ENCODE measurements at regions not wholly inside any gene's neighbourhood (a gene's known extent, or its start where the extent isn't known, plus 50 kb on each side); places are given as distances from the start of the nearest gene placed in this dataset.

GRCh38 chr12:46920499-46920898, 94.7 kb upstream of the SLC38A4 start:
- no peaks in the 10 kb centered on the region for H3K9me3 Mint-ChIP-seq
- H4K91ac ChIP-seq (ENCODE audit: insufficient read length, low read depth, low read length) = no peak overlapping the region
- no peaks in the 10 kb centered on the region; a peak in 1 of 7 replicates for H3K36me3 Mint-ChIP-seq (ENCODE audit: insufficient read depth in 1 of 3, low read depth in 3 of 3)
- no peak overlapping the region for H2AFZ ChIP-seq (ENCODE audit: low read length)
- no peak overlapping the region for H2BK15ac ChIP-seq (ENCODE audit: low read depth, low read length)
- H4K20me1 ChIP-seq (ENCODE audit: control insufficient read depth, insufficient read depth, insufficient read length) = no peaks in the 10 kb centered on the region
- H2BK120ac ChIP-seq (ENCODE audit: low read depth, low read length, poor library complexity, severe bottlenecking) = no peak overlapping the region
- no peak for TF ChIP-seq CTCF (conservative IDR thresholded peaks at IDR 0.05)
- no CpG with 5 or more reads among the region's 1 CpG for WGBS (ENCODE audit: extremely low coverage, insufficient read length, low lambda C conversion rate)
- no peak overlapping the region for H3K23ac ChIP-seq (ENCODE audit: insufficient read length, low read depth, low read length)
- no peak overlapping the region for H3K4me3 Mint-ChIP-seq
- H3K4me1 Mint-ChIP-seq = no peaks in the 10 kb centered on the region
- no peak overlapping the region for H3K27ac ChIP-seq (ENCODE audit: insufficient read length, low read depth, low read length)
- no peak overlapping the region for H3K9ac ChIP-seq (ENCODE audit: extremely low read depth, insufficient read length, low read length)
- no peaks in the 10 kb centered on the region for H3K79me1 ChIP-seq (ENCODE audit: insufficient read depth, low read depth, low read length, poor library complexity, severe bottlenecking)
- no peaks in the 10 kb centered on the region for H3K23me2 ChIP-seq (ENCODE audit: insufficient read length, low read depth, low read length, poor library complexity, severe bottlenecking)
- no peaks in the 10 kb centered on the region for H3K4me1 ChIP-seq (ENCODE audit: insufficient read depth, low read length)
- no peak overlapping the region for H2AK5ac ChIP-seq (ENCODE audit: insufficient read length, low read length)
- no peak overlapping the region for H2BK5ac ChIP-seq (ENCODE audit: insufficient read length, low read length)
- DNase-seq = no peak
- H3T11ph ChIP-seq (ENCODE audit: low read length) = no peak overlapping the region
- no peak overlapping the region for H4K8ac ChIP-seq (replicated peaks; ENCODE audit: insufficient read length, low read depth, low read length)
- H2BK20ac ChIP-seq (ENCODE audit: low read depth, low read length, poor library complexity, severe bottlenecking) = no peak overlapping the region
- no peak overlapping the region for H3K18ac ChIP-seq (ENCODE audit: insufficient read length, low read depth, low read length)
- H3K14ac ChIP-seq (ENCODE audit: insufficient read depth, low read length) = no peak overlapping the region
- H3K27me3 ChIP-seq (ENCODE audit: insufficient read depth, low read length) = no peaks in the 10 kb centered on the region
- H3K27ac Mint-ChIP-seq = no peak overlapping the region
- H3K4ac ChIP-seq (ENCODE audit: low read depth, low read length) = no peak overlapping the region
- H3K27me3 Mint-ChIP-seq (ENCODE audit: low read depth) = no peaks in the 10 kb centered on the region; the same call in 1 of the 2 replicates
- H4K5ac ChIP-seq (ENCODE audit: insufficient read length, low read depth, low read length) = no peak overlapping the region
- no peaks in the 10 kb centered on the region for H3K79me2 ChIP-seq (ENCODE audit: insufficient read depth, low read length)
- no peak overlapping the region for H3K4me2 ChIP-seq (ENCODE audit: insufficient read depth, insufficient read length, low read length)
- no peaks in the 10 kb centered on the region for H3K9me3 ChIP-seq (ENCODE audit: control insufficient read depth, low read depth, low read length)
- H2BK12ac ChIP-seq (ENCODE audit: insufficient read length, low read depth, low read length) = no peak overlapping the region
- no peak overlapping the region for H3K56ac ChIP-seq (ENCODE audit: insufficient read length, low read depth, low read length)

Data from H9 (cell line).